ENCODE measurements at regions not wholly inside any gene's neighbourhood (a gene's known extent, or its start where the extent isn't known, plus 50 kb on each side); places are given as distances from the start of the nearest gene placed in this dataset.

- H3K27ac ChIP-seq, result no peak overlapping the region
- DNase-seq (no peak), ATAC-seq (no peak)
- TF ChIP-seq POLR2A (IDR thresholded peaks at IDR 0.05), result no peak
- TF ChIP-seq CTCF (IDR thresholded peaks at IDR 0.05 in 4 of 5, conservative IDR thresholded peaks at IDR 0.05 in 1 of 5), result no peak
- no peaks in the 10 kb centered on the region for H3K36me3 ChIP-seq
- H3K4me3 ChIP-seq, result no peak overlapping the region
- no peaks in the 10 kb centered on the region for H3K9me3 ChIP-seq
- H3K27me3 ChIP-seq, result no peaks in the 10 kb centered on the region
- in situ Hi-C loops (cut with MboI; ENCODE audit: low sequenced_read_pairs in 4 of 4) (no loop called here), intact Hi-C loops (cut with DNase I; ENCODE audit: low total_unique reads) (no loop called here)
- no peaks in the 10 kb centered on the region for H3K4me1 ChIP-seq
Observed at GRCh38 chr19:27722625-27723024, 1490.3 kb downstream of the UQCRFS1 start.

GRCh38 chr19:27720155-27720554 lies 1492.8 kb downstream of the UQCRFS1 start:
- no peaks in the 10 kb centered on the region for H3K9me3 ChIP-seq

GRCh38 chr19:27719034-27719433 lies 1493.9 kb downstream of the UQCRFS1 start:
- intact Hi-C loops (cut with DNase I; ENCODE audit: low total_unique reads), result no loop called here
- Histone ChIP-seq H3K27ac (no peak overlapping the region), H3K9me3 (no peaks in the 10 kb centered on the region), H3K4me3 (no peak overlapping the region), H3K4me1 (no peaks in the 10 kb centered on the region), H3K27me3 (no peaks in the 10 kb centered on the region), H3K36me3 (no peaks in the 10 kb centered on the region)
- TF ChIP-seq CTCF (IDR thresholded peaks at IDR 0.05 in 4 of 5, conservative IDR thresholded peaks at IDR 0.05 in 1 of 5) (no peak), POLR2A (IDR thresholded peaks at IDR 0.05) (no peak)
- in situ Hi-C loops (cut with MboI; ENCODE audit: low sequenced_read_pairs in 4 of 4), result no loop called here
- DNase-seq (no peak), ATAC-seq (no peak)

More at GRCh38 chr19:27720155-27720554, 1492.8 kb downstream of the UQCRFS1 start:
- no peaks in the 10 kb centered on the region for H3K4me1 ChIP-seq
- intact Hi-C loops (cut with DNase I; ENCODE audit: low total_unique reads) (no loop called here), in situ Hi-C loops (cut with MboI; ENCODE audit: low sequenced_read_pairs in 4 of 4) (no loop called here)
- no peaks in the 10 kb centered on the region for H3K36me3 ChIP-seq
- H3K4me3 ChIP-seq, result no peak overlapping the region
- ATAC-seq (no peak), DNase-seq (no peak)
- TF ChIP-seq CTCF (IDR thresholded peaks at IDR 0.05 in 4 of 5, conservative IDR thresholded peaks at IDR 0.05 in 1 of 5) (no peak), POLR2A (IDR thresholded peaks at IDR 0.05) (no peak)
- no peaks in the 10 kb centered on the region for H3K27me3 ChIP-seq
- no peak overlapping the region for H3K27ac ChIP-seq

GRCh38 chr19:27718234-27718633 lies 1494.7 kb downstream of the UQCRFS1 start:
- no peak overlapping the region for H3K27ac ChIP-seq
- H3K27me3 ChIP-seq, result no peaks in the 10 kb centered on the region
- in situ Hi-C loops (cut with MboI; ENCODE audit: low sequenced_read_pairs in 4 of 4) (no loop called here), intact Hi-C loops (cut with DNase I; ENCODE audit: low total_unique reads) (no loop called here)
- no peaks in the 10 kb centered on the region for H3K4me1 ChIP-seq
- no peaks in the 10 kb centered on the region for H3K9me3 ChIP-seq
- DNase-seq, result no peak
- ATAC-seq, result no peak
- TF ChIP-seq CTCF (IDR thresholded peaks at IDR 0.05 in 4 of 5, conservative IDR thresholded peaks at IDR 0.05 in 1 of 5) (no peak), POLR2A (IDR thresholded peaks at IDR 0.05) (no peak)
- no peaks in the 10 kb centered on the region for H3K36me3 ChIP-seq
- no peak overlapping the region for H3K4me3 ChIP-seq

GRCh38 chr19:27717825-27718224 lies 1495.1 kb downstream of the UQCRFS1 start:
- ATAC-seq (no peak), DNase-seq (no peak)
- no peak for TF ChIP-seq POLR2A (IDR thresholded peaks at IDR 0.05)
- TF ChIP-seq CTCF (IDR thresholded peaks at IDR 0.05 in 4 of 5, conservative IDR thresholded peaks at IDR 0.05 in 1 of 5), result no peak
- H3K4me3 ChIP-seq, result no peak overlapping the region
- in situ Hi-C loops (cut with MboI; ENCODE audit: low sequenced_read_pairs in 4 of 4) (no loop called here), intact Hi-C loops (cut with DNase I; ENCODE audit: low total_unique reads) (no loop called here)
- H3K36me3 ChIP-seq, result no peaks in the 10 kb centered on the region
- H3K27me3 ChIP-seq, result no peaks in the 10 kb centered on the region
- H3K4me1 ChIP-seq, result no peaks in the 10 kb centered on the region
- H3K27ac ChIP-seq, result no peak overlapping the region
- H3K9me3 ChIP-seq, result no peaks in the 10 kb centered on the region

Data from gastrocnemius medialis (tissue), 4 donors.